GM12878 (cell line): ENCODE measurements at regions not wholly inside any gene's neighbourhood (a gene's known extent, or its start where the extent isn't known, plus 50 kb on each side); places are given as distances from the start of the nearest gene placed in this dataset.

ENCODE experiments used
- ATAC-seq: fragments of 200-7000 bp; cut with Tn5 transposase; 3 replicates; pipeline ENCODE4 v1.9.1; 2020; ENCODE audit warnings: mild to moderate bottlenecking, moderate library complexity
- BruUV-seq: library from RNA; stranded (reverse); fragments of 400-500 nt; replicated peaks from 2 replicates; lab custom pipeline; 2021; lab: Mats Ljungman, UMichigan
- CTCF ChIA-PET: fragments of 300-600 bp; sonication (Branson Sonifier 250); formaldehyde crosslinking; extraction: SDS; loops from one replicate; lab custom pipeline; 2021; ENCODE audit warnings: inconsistent platforms; lab: Yijun Ruan, JAX
- POLR2A ChIA-PET: fragments of 350-600 bp; formaldehyde crosslinking; extraction: SDS; loops from one replicate; lab custom pipeline; 2021; ENCODE audit warnings: inconsistent platforms; lab: Charles Lee
- RAD21 ChIA-PET: fragments of 300-600 bp; sonication (Branson Sonifier 250); formaldehyde crosslinking; loops from one replicate; lab custom pipeline; 2023; ENCODE audit warnings: antibody characterized with exemption; ENCODE audit not compliant: unreplicated experiment; lab: Charles Lee
- SMC1A ChIA-PET: fragments of 300-600 bp; sonication (Branson Sonifier 250); formaldehyde crosslinking; loops from one replicate; lab custom pipeline; 2023; ENCODE audit not compliant: unreplicated experiment, uncharacterized antibody; lab: Charles Lee
- DNase-seq: peaks from one replicate; pipeline ENCODE4 v3.0.0-alpha.2; 2011; ENCODE audit warnings: low read depth, low spot score
- FAIRE-seq: peaks from 3 replicates; lab custom pipeline; 2011; peaks lifted over from hg19 to GRCh38; lab: Jason Lieb, UNC
- H2AFZ ChIP-seq: 2 replicates; pipeline ENCODE4 v1.6.0; 2011; ENCODE audit warnings: low read depth, low read length, control low read depth; ENCODE audit not compliant: control insufficient read depth
- H3K27ac ChIP-seq: 2 replicates; pipeline ENCODE4 v1.5.1; 2011; ENCODE audit warnings: control low read depth; ENCODE audit not compliant: control insufficient read depth, insufficient read depth
- H3K27me3 ChIP-seq, 2 experiments: replicated peaks in 1 of 2; 2 replicates each; pipeline versions ENCODE4 v1.6.0 to v1.6.1; 2011; ENCODE audit warnings: low read length in 1 of 2; ENCODE audit not compliant: control insufficient read depth in 2 of 2, insufficient read depth in 2 of 2
- H3K36me3 ChIP-seq, 2 experiments: 2 replicates each; pipeline ENCODE4 v1.5.1; 2011; ENCODE audit warnings: low read length in 1 of 2; ENCODE audit not compliant: control insufficient read depth in 2 of 2, insufficient read depth in 2 of 2
- H3K4me1 ChIP-seq: 2 replicates; pipeline ENCODE4 v1.6.1; 2011; ENCODE audit warnings: mild to moderate bottlenecking, low read length, moderate library complexity, mixed read lengths; ENCODE audit not compliant: control insufficient read depth, insufficient read depth
- H3K4me2 ChIP-seq: 2 replicates; pipeline ENCODE4 v1.6.0; 2011; ENCODE audit warnings: control low read depth; ENCODE audit not compliant: control insufficient read depth, insufficient read depth
- H3K4me3 ChIP-seq: fragments of 200-600 bp; sonication (generic); 2 replicates; pipeline ENCODE4 v1.5.1; 2016
- H3K79me2 ChIP-seq: 2 replicates; pipeline ENCODE4 v1.6.0; 2011; ENCODE audit warnings: low read length; ENCODE audit not compliant: control insufficient read depth, insufficient read depth
- H3K9ac ChIP-seq: 2 replicates; pipeline ENCODE4 v1.8.0; 2011; ENCODE audit warnings: low read length, control low read depth, mixed read lengths; ENCODE audit not compliant: control insufficient read depth, insufficient read depth
- H3K9me3 ChIP-seq: replicated peaks from 3 replicates; pipeline ENCODE4 v1.5.1; 2011; ENCODE audit warnings: mild to moderate bottlenecking, low read length; ENCODE audit not compliant: control insufficient read depth, insufficient read depth
- H4K20me1 ChIP-seq: 2 replicates; pipeline ENCODE4 v1.6.0; 2011; ENCODE audit not compliant: control insufficient read depth, insufficient read depth
- ASH2L ChIP-seq: fragments of 300-600, 200-600 bp; sonication (generic); IDR thresholded peaks from 2 replicates; pipeline ENCODE4 v1.6.1; 2017; ENCODE audit warnings: low read depth, mild to moderate bottlenecking, borderline replicate concordance
- CBX5 ChIP-seq: sonication (generic); IDR thresholded peaks from 2 replicates; pipeline ENCODE4 v1.6.1; 2016; ENCODE audit warnings: low read depth, moderate library complexity, mild to moderate bottlenecking, inconsistent platforms
- ETV6 ChIP-seq, 2 experiments: fragments of 450-650 bp in 1 of 2; IDR thresholded peaks in 1 of 2; conservative IDR thresholded peaks in 1 of 2; 2 replicates each; pipeline ENCODE4 v1.6.1; 2014; ENCODE audit warnings: antibody characterized with exemption in 1 of 2, borderline replicate concordance in 1 of 2, low read depth in 1 of 2, mild to moderate bottlenecking in 1 of 2, moderate library complexity in 1 of 2
- HDGF ChIP-seq: fragments of 450-650 bp; IDR thresholded peaks from 2 replicates; pipeline ENCODE4 v1.6.1; 2016; ENCODE audit warnings: antibody characterized with exemption
- LARP7 ChIP-seq: fragments of 450-650 bp; IDR thresholded peaks from 2 replicates; pipeline ENCODE4 v1.6.1; 2017; ENCODE audit warnings: mild to moderate bottlenecking
- RAD21 ChIP-seq: IDR thresholded peaks from 2 replicates; pipeline ENCODE4 v1.6.1; 2011; ENCODE audit warnings: mild to moderate bottlenecking, low read depth, low read length, moderate library complexity; ENCODE audit not compliant: insufficient read depth
- SPI1 ChIP-seq: IDR thresholded peaks from 2 replicates; pipeline ENCODE4 v1.6.1; 2011; ENCODE audit warnings: low read depth, mild to moderate bottlenecking, low read length, moderate library complexity, borderline replicate concordance; ENCODE audit not compliant: insufficient read depth
- SUPT20H ChIP-seq: IDR thresholded peaks from 2 replicates; pipeline ENCODE4 v1.6.1; 2011; ENCODE audit warnings: low read depth, mild to moderate bottlenecking, low read length, moderate library complexity, borderline replicate concordance; ENCODE audit not compliant: control insufficient read depth
- YY1 ChIP-seq: IDR thresholded peaks from 2 replicates; pipeline ENCODE4 v1.6.1; 2011; ENCODE audit warnings: low read depth, mild to moderate bottlenecking, low read length
- ZNF24 ChIP-seq: fragments of 450-650 bp; IDR thresholded peaks from 2 replicates; pipeline ENCODE4 v1.6.1; 2017; ENCODE audit warnings: antibody characterized with exemption, mild to moderate bottlenecking
- ZZZ3 ChIP-seq: IDR thresholded peaks from 2 replicates; pipeline ENCODE4 v1.6.1; 2011; ENCODE audit warnings: low read depth; ENCODE audit not compliant: control insufficient read depth, insufficient read length
- WGBS: methylation state at CpG from one replicate; pipeline ENCODE4 v1.1.6; 2016; ENCODE audit warnings: low lambda C conversion rate; ENCODE audit not compliant: insufficient replicate concordance, insufficient coverage; ENCODE audit errors: missing lambda C conversion rate; 5-methylcytosine and 5-hydroxymethylcytosine counted together
- in situ Hi-C: fragments of 300-500 bp; cut with MboI; formaldehyde crosslinking; loops from 9 replicates; pipeline ENCODE4 v1.14.3; 2018; ENCODE audit warnings: mixed read lengths
- intact Hi-C: fragments of 100-400 bp; cut with micrococcal nuclease; formaldehyde crosslinking; loops from one replicate; pipeline ENCODE4 v1.14.2; 2022; ENCODE audit not compliant: unreplicated experiment
- TF ChIP-seq, protein P1 (sequence below): fragments of 450-650 bp; IDR thresholded peaks from 2 replicates; pipeline ENCODE4 v1.6.1; 2018; ENCODE audit warnings: borderline replicate concordance, mild to moderate bottlenecking; ENCODE audit not compliant: partially characterized antibody
- TF ChIP-seq, protein P2 (sequence below): fragments of 450-650 bp; formaldehyde crosslinking; IDR thresholded peaks from 2 replicates; pipeline ENCODE4 v1.5.0; 2022; ENCODE audit warnings: mild to moderate bottlenecking, missing genetic modification characterization
- TF ChIP-seq, protein P3 (sequence below): IDR thresholded peaks from 2 replicates; pipeline ENCODE4 v1.6.1; 2011; ENCODE audit warnings: mild to moderate bottlenecking, low read depth, low read length, moderate library complexity; ENCODE audit not compliant: insufficient replicate concordance

DNA sequence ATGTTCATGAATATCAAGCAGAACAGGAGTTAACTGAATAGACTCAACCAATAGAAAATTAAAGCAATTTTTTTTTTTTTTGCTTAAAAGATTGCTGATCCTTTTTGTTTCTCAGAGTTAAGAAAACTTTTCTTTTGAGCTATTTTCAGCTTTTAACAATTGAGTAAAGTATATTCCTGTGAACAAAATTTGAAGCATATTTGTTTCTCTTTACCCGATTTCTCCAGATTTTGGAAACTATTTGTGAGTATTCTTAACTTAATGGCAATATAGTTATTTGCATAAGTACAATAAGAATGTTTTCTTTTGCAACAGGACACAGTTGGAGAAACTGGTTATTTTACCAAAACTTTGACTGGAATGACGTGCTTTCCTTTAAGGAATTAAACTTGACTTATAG lies 53.4 kb upstream of the C15orf39 start:
- in situ Hi-C loops = no loop called here
- ATAC-seq (no peak), DNase-seq (no peak), FAIRE-seq (no peak)
- H3K79me2 ChIP-seq = no peaks in the 10 kb centered on the region
- CTCF ChIA-PET = interaction anchor here (1.0 kb wide), 1 partner anchor 10 kb away, joined by 3 read pairs; no protein-coding TSS in a partner anchor
- H3K4me3 ChIP-seq = no peak overlapping the region
- intact Hi-C loops = no loop called here
- H2AFZ ChIP-seq = no peak overlapping the region
- H4K20me1 ChIP-seq = no peaks in the 10 kb centered on the region
- BruUV-seq = no TSS peak
- H3K27me3 ChIP-seq = no peaks in the 10 kb centered on the region
- TF ChIP-seq ETV6 (conservative IDR thresholded peaks at IDR 0.05 in 1 of 2, IDR thresholded peaks at IDR 0.05 in 1 of 2; ENCODE audit: borderline replicate concordance in 1 of 2, low read depth in 1 of 2) = no peak
- no peak for TF ChIP-seq ZNF24
- no peak for TF ChIP-seq ASH2L
- no peak for TF ChIP-seq ZZZ3
- TF ChIP-seq, protein P1, sequence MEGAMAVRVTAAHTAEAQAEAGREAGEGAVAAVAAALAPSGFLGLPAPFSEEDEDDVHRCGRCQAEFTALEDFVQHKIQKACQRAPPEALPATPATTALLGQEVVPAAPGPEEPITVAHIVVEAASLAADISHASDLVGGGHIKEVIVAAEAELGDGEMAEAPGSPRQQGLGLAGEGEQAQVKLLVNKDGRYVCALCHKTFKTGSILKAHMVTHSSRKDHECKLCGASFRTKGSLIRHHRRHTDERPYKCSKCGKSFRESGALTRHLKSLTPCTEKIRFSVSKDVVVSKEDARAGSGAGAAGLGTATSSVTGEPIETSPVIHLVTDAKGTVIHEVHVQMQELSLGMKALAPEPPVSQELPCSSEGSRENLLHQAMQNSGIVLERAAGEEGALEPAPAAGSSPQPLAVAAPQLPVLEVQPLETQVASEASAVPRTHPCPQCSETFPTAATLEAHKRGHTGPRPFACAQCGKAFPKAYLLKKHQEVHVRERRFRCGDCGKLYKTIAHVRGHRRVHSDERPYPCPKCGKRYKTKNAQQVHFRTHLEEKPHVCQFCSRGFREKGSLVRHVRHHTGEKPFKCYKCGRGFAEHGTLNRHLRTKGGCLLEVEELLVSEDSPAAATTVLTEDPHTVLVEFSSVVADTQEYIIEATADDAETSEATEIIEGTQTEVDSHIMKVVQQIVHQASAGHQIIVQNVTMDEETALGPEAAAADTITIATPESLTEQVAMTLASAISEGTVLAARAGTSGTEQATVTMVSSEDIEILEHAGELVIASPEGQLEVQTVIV = no peak
- no peak for TF ChIP-seq RAD21
- no peak for TF ChIP-seq SUPT20H
- TF ChIP-seq HDGF = no peak
- TF ChIP-seq YY1 = no peak
- TF ChIP-seq SPI1 = no peak
- TF ChIP-seq, protein P2, sequence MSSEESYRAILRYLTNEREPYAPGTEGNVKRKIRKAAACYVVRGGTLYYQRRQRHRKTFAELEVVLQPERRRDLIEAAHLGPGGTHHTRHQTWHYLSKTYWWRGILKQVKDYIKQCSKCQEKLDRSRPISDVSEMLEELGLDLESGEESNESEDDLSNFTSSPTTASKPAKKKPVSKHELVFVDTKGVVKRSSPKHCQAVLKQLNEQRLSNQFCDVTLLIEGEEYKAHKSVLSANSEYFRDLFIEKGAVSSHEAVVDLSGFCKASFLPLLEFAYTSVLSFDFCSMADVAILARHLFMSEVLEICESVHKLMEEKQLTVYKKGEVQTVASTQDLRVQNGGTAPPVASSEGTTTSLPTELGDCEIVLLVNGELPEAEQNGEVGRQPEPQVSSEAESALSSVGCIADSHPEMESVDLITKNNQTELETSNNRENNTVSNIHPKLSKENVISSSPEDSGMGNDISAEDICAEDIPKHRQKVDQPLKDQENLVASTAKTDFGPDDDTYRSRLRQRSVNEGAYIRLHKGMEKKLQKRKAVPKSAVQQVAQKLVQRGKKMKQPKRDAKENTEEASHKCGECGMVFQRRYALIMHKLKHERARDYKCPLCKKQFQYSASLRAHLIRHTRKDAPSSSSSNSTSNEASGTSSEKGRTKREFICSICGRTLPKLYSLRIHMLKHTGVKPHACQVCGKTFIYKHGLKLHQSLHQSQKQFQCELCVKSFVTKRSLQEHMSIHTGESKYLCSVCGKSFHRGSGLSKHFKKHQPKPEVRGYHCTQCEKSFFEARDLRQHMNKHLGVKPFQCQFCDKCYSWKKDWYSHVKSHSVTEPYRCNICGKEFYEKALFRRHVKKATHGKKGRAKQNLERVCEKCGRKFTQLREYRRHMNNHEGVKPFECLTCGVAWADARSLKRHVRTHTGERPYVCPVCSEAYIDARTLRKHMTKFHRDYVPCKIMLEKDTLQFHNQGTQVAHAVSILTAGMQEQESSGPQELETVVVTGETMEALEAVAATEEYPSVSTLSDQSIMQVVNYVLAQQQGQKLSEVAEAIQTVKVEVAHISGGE (CRISPR knock-in tag) = no peak
- TF ChIP-seq, protein P3, sequence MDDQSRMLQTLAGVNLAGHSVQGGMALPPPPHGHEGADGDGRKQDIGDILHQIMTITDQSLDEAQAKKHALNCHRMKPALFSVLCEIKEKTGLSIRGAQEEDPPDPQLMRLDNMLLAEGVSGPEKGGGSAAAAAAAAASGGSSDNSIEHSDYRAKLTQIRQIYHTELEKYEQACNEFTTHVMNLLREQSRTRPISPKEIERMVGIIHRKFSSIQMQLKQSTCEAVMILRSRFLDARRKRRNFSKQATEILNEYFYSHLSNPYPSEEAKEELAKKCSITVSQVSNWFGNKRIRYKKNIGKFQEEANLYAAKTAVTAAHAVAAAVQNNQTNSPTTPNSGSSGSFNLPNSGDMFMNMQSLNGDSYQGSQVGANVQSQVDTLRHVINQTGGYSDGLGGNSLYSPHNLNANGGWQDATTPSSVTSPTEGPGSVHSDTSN = no peak
- TF ChIP-seq CBX5 = no peak
- TF ChIP-seq LARP7 = no peak
- H3K9me3 ChIP-seq = peaks cover 16% of the 10 kb centered on the region
- H3K9ac ChIP-seq = no peak overlapping the region
- POLR2A ChIA-PET = interaction anchor here (0.6 to 1.1 kb wide), 2 partner anchors 13 to 140 kb away, joined by 3 to 4 read pairs; no protein-coding TSS in a partner anchor
- H3K36me3 ChIP-seq = no peaks in the 10 kb centered on the region; a peak in 1 of 4 replicates
- RAD21 ChIA-PET = no interaction called here
- H3K27ac ChIP-seq = no peak overlapping the region
- SMC1A ChIA-PET = interaction anchor here (0.6 to 1.5 kb wide), 5 partner anchors 8 to 61 kb away, joined by 3 to 5 read pairs (median 3); no protein-coding TSS in a partner anchor
- H3K4me2 ChIP-seq = no peak overlapping the region
- 97% methylated on average over 2 of the region's 2 CpGs for WGBS
- H3K4me1 ChIP-seq = peaks cover 25% of the 10 kb centered on the region
